ENCODE measurements at regions not wholly inside any gene's neighbourhood (a gene's known extent, or its start where the extent isn't known, plus 50 kb on each side); places are given as distances from the start of the nearest gene placed in this dataset.

DNA sequence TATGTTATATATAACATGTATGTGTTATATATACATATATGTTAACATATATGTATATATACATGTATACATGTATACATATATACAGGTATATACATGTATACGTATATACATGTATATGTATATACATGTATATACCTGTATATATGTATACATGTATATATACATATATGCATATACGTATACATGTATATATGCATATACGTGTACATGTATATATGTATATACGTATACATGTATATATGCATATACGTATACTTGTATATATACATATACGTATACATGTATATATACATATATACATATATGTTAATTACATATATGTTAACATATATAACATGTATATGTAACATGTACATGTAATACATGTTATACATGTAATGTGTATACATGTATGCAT is 1077.3 kb upstream of the ADGRL3 start:
- H3K27me3 ChIP-seq (ENCODE audit: control insufficient read depth, insufficient read depth, low read length) = no peaks in the 10 kb centered on the region
- TF ChIP-seq, protein P1, sequence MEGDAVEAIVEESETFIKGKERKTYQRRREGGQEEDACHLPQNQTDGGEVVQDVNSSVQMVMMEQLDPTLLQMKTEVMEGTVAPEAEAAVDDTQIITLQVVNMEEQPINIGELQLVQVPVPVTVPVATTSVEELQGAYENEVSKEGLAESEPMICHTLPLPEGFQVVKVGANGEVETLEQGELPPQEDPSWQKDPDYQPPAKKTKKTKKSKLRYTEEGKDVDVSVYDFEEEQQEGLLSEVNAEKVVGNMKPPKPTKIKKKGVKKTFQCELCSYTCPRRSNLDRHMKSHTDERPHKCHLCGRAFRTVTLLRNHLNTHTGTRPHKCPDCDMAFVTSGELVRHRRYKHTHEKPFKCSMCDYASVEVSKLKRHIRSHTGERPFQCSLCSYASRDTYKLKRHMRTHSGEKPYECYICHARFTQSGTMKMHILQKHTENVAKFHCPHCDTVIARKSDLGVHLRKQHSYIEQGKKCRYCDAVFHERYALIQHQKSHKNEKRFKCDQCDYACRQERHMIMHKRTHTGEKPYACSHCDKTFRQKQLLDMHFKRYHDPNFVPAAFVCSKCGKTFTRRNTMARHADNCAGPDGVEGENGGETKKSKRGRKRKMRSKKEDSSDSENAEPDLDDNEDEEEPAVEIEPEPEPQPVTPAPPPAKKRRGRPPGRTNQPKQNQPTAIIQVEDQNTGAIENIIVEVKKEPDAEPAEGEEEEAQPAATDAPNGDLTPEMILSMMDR (IDR thresholded peaks at IDR 0.05; ENCODE audit: insufficient read depth, low read length, poor library complexity, severe bottlenecking) = no peak
- DNase-seq (ENCODE audit: low read depth) = no peak
- H3K36me3 ChIP-seq (ENCODE audit: control insufficient read depth, insufficient read depth, low read length) = no peaks in the 10 kb centered on the region
- no peak overlapping the region for H3K4me3 ChIP-seq (ENCODE audit: low read depth, low read length)

DNA sequence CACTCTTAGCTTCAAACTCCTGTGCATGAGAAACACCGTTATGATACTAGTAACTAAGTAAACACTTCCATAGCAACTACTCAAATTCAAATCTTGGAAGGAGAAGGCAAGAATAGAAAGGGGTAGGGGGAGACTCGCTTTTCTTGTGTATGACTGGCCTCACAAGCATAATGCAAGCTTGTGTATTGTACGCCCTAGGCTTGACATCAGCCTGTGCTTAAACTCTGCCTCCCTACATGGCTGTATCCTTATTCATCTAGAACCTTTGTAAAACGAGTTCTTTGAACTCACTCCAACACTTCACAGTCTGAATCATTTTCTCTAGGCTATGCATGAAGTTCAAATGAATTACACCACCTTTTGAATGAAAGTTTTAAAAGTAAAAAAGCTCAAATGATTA is 1071.2 kb upstream of the ADGRL3 start:
- Histone ChIP-seq H3K36me3 (ENCODE audit: control insufficient read depth, insufficient read depth, low read length) (no peaks in the 10 kb centered on the region), H3K4me3 (ENCODE audit: low read depth, low read length) (no peak overlapping the region), H3K27me3 (ENCODE audit: control insufficient read depth, insufficient read depth, low read length) (no peaks in the 10 kb centered on the region)
- TF ChIP-seq, protein P1 (IDR thresholded peaks at IDR 0.05; ENCODE audit: insufficient read depth, low read length, poor library complexity, severe bottlenecking) = no peak
- DNase-seq (ENCODE audit: low read depth) = no peak

DNA sequence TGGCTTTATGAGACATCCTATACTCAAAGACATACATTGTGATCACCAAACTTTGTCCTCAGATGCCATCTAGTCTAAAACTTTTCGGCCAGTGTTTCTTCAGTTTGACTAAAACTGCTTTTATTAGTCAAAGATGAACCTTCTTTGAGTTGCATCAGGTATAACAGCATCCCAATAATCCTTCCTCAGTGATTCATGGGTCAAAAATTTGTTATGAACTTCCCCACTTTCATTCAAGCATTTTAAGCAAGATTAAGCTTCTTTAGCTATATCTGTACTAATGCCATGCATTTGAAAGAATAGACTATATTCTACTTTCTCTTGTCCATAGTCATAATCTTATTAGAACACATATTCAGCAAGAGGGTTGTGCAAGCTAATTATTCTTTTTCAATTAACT is 1070.4 kb upstream of the ADGRL3 start:
- Histone ChIP-seq H3K4me3 (ENCODE audit: low read depth, low read length) (no peak overlapping the region), H3K36me3 (ENCODE audit: control insufficient read depth, insufficient read depth, low read length) (no peaks in the 10 kb centered on the region), H3K27me3 (ENCODE audit: control insufficient read depth, insufficient read depth, low read length) (no peaks in the 10 kb centered on the region)
- TF ChIP-seq, protein P1 (IDR thresholded peaks at IDR 0.05; ENCODE audit: insufficient read depth, low read length, poor library complexity, severe bottlenecking) = no peak
- DNase-seq (ENCODE audit: low read depth) = no peak

DNA sequence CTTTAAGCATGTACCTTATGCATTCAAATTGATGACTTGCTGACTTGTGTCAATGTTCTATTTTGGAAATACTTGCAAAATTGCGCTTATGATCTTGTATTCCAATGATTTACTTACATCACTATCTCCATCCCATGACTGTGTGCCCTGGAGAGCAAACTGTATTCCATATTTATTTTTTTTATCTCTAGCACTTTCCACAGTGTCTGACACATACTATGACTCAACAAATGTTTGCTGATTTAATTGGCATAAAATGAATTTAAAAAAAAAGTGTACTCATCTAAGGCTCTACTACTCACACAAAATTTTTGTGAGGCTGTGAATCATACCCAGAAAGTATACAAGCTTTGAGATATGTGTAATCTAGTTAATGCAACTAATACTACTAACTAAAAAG is 1066.8 kb upstream of the ADGRL3 start:
- no peaks in the 10 kb centered on the region for H3K36me3 ChIP-seq (ENCODE audit: control insufficient read depth, insufficient read depth, low read length)
- TF ChIP-seq, protein P1 (IDR thresholded peaks at IDR 0.05; ENCODE audit: insufficient read depth, low read length, poor library complexity, severe bottlenecking) = no peak
- DNase-seq (ENCODE audit: low read depth) = no peak

DNA sequence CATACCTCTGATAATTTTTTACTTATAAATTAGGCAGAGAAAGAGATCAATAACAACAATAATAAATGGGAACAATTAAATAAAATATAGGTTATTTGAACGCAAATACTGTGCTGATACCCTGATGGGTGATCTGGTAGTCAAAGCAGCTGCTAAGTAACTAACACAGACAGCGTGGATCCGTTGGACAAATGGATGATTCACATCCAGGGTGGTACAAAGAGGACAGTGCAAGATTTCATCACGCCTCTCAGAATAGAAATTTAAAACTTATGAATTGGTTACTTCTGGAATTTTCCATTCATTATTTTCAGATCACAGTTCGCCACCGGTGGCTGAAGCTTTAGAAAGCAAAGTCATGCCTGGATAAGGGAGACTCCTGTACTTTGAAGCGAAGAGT is 1066.0 kb upstream of the ADGRL3 start:
- no peaks in the 10 kb centered on the region for H3K36me3 ChIP-seq (ENCODE audit: control insufficient read depth, insufficient read depth, low read length)
- H3K4me3 ChIP-seq (ENCODE audit: low read depth, low read length) = no peak overlapping the region
- no peaks in the 10 kb centered on the region for H3K27me3 ChIP-seq (ENCODE audit: control insufficient read depth, insufficient read depth, low read length)
- TF ChIP-seq, protein P1 (IDR thresholded peaks at IDR 0.05; ENCODE audit: insufficient read depth, low read length, poor library complexity, severe bottlenecking) = no peak
- DNase-seq (ENCODE audit: low read depth) = no peak

More for the DNA sequence above, 1066.8 kb upstream of the ADGRL3 start:
- Histone ChIP-seq H3K27me3 (ENCODE audit: control insufficient read depth, insufficient read depth, low read length) (no peaks in the 10 kb centered on the region), H3K4me3 (ENCODE audit: low read depth, low read length) (no peak overlapping the region)

DNA sequence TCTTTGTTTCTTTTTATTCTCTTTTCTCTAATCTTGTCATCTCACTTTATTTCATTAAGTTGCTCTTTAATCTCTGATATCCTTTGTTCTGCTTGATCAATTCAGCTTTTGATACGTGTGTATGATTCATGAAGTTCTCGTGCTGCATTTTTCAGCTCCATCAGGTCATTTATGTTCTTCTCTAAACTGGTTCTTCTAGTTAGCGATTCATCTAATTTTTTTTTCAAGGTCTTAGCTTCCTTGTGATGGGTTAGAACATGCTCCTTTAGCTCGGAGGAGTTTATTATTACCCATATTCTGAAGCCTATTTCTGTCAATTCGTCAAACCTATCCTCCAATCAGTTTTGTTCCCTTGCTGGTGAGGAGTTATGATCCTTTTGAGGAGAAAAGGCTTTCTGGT is 1045.0 kb upstream of the ADGRL3 start:
- TF ChIP-seq, protein P1 (IDR thresholded peaks at IDR 0.05; ENCODE audit: insufficient read depth, low read length, poor library complexity, severe bottlenecking) = no peak
- DNase-seq (ENCODE audit: low read depth) = no peak
- no peaks in the 10 kb centered on the region for H3K27me3 ChIP-seq (ENCODE audit: control insufficient read depth, insufficient read depth, low read length)
- H3K4me3 ChIP-seq (ENCODE audit: low read depth, low read length) = no peak overlapping the region
- no peaks in the 10 kb centered on the region for H3K36me3 ChIP-seq (ENCODE audit: control insufficient read depth, insufficient read depth, low read length)

Measured in kidney epithelial cell (primary cell).